ENCODE measurements at regions not wholly inside any gene's neighbourhood (a gene's known extent, or its start where the extent isn't known, plus 50 kb on each side); places are given as distances from the start of the nearest gene placed in this dataset.

DNA sequence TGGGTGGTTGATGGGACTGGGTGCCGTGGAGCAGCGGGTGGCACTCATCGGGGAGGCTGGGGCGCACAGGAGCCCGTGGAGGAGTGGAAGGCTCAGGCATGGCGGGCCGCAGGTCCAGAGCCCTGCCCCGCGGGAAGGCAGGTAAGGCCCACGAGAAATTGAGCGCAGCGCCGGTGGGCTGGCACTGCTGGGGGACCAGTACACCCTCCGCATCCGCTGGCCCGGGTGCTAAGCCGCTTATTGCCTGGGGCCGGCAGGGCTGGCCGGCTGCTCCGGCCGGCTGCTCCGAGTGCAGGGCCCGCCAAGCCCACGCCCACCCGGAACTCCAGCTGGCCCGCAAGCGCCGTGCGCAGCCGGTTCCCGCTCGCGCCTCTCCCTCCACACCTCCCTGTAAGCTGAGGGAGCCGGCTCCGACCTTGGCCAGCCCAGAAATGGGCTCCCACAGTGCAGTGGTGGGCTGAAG lies 85.1 kb upstream of the FAT4 start:
- no peak for FAIRE-seq
- no peaks in the 10 kb centered on the region for H4K20me1 ChIP-seq (replicated peaks; ENCODE audit: control insufficient read depth, insufficient read depth, low read length)
- H3K9me3 ChIP-seq (replicated peaks; ENCODE audit: control insufficient read depth, insufficient read depth, low read depth, low read length), result no peaks in the 10 kb centered on the region
- POLR2A ChIA-PET, result no interaction called here
- intact Hi-C loops (cut with micrococcal nuclease), result no loop called here
- BruUV-seq (replicated peaks), result no TSS peak
- no peak overlapping the region for H3K4me3 ChIP-seq
- H3K79me2 ChIP-seq (ENCODE audit: control insufficient read depth, insufficient read depth, low read length), result no peaks in the 10 kb centered on the region
- WGBS (ENCODE audit: insufficient coverage, low coverage, missing lambda C conversion rate), result 2% methylated on average over 22 of the region's 35 CpGs
- H3K4me1 ChIP-seq (replicated peaks in 1 of 2; ENCODE audit: control insufficient read depth in 2 of 2, insufficient read depth in 2 of 2, low read length in 2 of 2), result no peaks in the 10 kb centered on the region
- H3K27ac ChIP-seq (ENCODE audit: extremely low read depth, low read depth, low read length), result no peak overlapping the region
- CTCF ChIA-PET (ENCODE audit: low intra/inter-chr PET ratio), result no interaction called here
- no peak for DNase-seq (ENCODE audit: extremely low read depth in 1 of 4, low spot score in 3 of 4)
- TF ChIP-seq, protein P1, sequence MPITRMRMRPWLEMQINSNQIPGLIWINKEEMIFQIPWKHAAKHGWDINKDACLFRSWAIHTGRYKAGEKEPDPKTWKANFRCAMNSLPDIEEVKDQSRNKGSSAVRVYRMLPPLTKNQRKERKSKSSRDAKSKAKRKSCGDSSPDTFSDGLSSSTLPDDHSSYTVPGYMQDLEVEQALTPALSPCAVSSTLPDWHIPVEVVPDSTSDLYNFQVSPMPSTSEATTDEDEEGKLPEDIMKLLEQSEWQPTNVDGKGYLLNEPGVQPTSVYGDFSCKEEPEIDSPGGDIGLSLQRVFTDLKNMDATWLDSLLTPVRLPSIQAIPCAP (CRISPR knock-in tag; IDR thresholded peaks at IDR 0.05; ENCODE audit: borderline replicate concordance), result no peak
- TF ChIP-seq PHF20 (IDR thresholded peaks at IDR 0.05; ENCODE audit: partially characterized antibody), result no peak
- TF ChIP-seq, protein P2, sequence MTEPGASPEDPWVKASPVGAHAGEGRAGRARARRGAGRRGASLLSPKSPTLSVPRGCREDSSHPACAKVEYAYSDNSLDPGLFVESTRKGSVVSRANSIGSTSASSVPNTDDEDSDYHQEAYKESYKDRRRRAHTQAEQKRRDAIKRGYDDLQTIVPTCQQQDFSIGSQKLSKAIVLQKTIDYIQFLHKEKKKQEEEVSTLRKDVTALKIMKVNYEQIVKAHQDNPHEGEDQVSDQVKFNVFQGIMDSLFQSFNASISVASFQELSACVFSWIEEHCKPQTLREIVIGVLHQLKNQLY (CRISPR knock-in tag; conservative IDR thresholded peaks at IDR 0.05), result no peak
- TF ChIP-seq DMBX1 (CRISPR knock-in tag; IDR thresholded peaks at IDR 0.05; ENCODE audit: borderline replicate concordance), result no peak
- TF ChIP-seq, protein P3, sequence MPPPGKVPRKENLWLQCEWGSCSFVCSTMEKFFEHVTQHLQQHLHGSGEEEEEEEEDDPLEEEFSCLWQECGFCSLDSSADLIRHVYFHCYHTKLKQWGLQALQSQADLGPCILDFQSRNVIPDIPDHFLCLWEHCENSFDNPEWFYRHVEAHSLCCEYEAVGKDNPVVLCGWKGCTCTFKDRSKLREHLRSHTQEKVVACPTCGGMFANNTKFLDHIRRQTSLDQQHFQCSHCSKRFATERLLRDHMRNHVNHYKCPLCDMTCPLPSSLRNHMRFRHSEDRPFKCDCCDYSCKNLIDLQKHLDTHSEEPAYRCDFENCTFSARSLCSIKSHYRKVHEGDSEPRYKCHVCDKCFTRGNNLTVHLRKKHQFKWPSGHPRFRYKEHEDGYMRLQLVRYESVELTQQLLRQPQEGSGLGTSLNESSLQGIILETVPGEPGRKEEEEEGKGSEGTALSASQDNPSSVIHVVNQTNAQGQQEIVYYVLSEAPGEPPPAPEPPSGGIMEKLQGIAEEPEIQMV (tag; conservative IDR thresholded peaks at IDR 0.05; ENCODE audit: low read depth), result no peak
- no peak for TF ChIP-seq ZNF282 (CRISPR knock-in tag; IDR thresholded peaks at IDR 0.05)
- TF ChIP-seq MEF2A (IDR thresholded peaks at IDR 0.05; ENCODE audit: control insufficient read depth, low read depth, low read length), result no peak
- no peak overlapping the region for H3K4me2 ChIP-seq (ENCODE audit: insufficient read depth, low read length)
- H3K9me1 ChIP-seq (ENCODE audit: control insufficient read depth, insufficient read depth, low read length), result no peaks in the 10 kb centered on the region
- no peak overlapping the region for H3K9ac ChIP-seq (ENCODE audit: insufficient read depth in 1 of 2, low read depth in 2 of 2, low read length in 2 of 2)
- ATAC-seq, result no peak
- no peaks in the 10 kb centered on the region for H3K36me3 ChIP-seq (ENCODE audit: control insufficient read depth, insufficient read depth, low read length)
- in situ Hi-C loops (cut with MboI), result no loop called here
- no peaks in the 10 kb centered on the region for H3K27me3 ChIP-seq (ENCODE audit: control insufficient read depth in 2 of 2, insufficient read depth in 2 of 2, low read length in 2 of 2)
- no peak overlapping the region for H2AFZ ChIP-seq (ENCODE audit: low read depth, low read length)
